GM12872 (cell line): ENCODE measurements at regions not wholly inside any gene's neighbourhood (a gene's known extent, or its start where the extent isn't known, plus 50 kb on each side); places are given as distances from the start of the nearest gene placed in this dataset.

Experiments used
- TF ChIP-seq, protein P1 (sequence below): IDR thresholded peaks from 3 replicates; pipeline ENCODE4 v1.5.1; 2011; ENCODE audit warnings: low read depth, mild to moderate bottlenecking, low read length, moderate library complexity; ENCODE audit not compliant: insufficient read depth

DNA sequence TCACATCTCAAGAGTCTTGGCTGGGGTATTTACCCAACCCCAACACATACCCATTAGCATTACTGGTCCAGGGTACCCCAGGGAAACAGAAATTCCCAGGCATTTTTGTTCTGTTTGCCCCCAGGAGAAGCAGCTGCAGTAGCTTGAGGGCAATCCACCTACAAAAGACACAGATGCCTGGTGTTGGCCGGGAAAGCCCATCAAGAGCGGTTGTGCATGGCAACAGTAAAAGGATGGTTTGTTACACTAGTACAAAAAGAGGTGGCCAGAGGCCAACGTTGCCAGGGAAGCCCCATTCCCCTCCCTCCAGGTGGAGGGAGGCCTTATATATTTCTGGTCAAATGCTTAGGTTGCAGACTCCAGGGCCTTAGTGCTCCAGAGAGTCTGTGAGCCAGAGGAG lies 637.8 kb downstream of the BCOR start:
- TF ChIP-seq, protein P1, sequence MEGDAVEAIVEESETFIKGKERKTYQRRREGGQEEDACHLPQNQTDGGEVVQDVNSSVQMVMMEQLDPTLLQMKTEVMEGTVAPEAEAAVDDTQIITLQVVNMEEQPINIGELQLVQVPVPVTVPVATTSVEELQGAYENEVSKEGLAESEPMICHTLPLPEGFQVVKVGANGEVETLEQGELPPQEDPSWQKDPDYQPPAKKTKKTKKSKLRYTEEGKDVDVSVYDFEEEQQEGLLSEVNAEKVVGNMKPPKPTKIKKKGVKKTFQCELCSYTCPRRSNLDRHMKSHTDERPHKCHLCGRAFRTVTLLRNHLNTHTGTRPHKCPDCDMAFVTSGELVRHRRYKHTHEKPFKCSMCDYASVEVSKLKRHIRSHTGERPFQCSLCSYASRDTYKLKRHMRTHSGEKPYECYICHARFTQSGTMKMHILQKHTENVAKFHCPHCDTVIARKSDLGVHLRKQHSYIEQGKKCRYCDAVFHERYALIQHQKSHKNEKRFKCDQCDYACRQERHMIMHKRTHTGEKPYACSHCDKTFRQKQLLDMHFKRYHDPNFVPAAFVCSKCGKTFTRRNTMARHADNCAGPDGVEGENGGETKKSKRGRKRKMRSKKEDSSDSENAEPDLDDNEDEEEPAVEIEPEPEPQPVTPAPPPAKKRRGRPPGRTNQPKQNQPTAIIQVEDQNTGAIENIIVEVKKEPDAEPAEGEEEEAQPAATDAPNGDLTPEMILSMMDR, result no peak

DNA sequence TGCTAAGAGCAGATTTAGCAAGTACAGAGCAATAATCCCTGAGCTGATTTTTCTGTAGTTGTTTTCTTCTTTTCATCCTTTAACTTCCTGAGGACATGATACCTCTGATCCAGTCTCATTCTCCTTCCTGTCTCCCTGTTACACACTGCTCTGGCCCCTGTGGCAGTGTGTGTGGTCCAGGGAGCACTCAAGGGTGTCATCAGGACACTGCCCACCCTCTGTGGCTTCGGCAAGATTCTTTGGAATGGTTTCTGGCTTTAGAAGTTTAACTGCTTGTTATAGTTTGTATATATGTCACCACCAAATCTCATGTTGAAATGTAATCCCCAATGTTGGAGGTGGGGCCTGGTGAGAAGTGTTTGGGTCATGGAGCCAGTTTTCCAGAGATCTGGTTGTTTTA lies 637.3 kb downstream of the BCOR start:
- TF ChIP-seq, protein P1, result no peak

DNA sequence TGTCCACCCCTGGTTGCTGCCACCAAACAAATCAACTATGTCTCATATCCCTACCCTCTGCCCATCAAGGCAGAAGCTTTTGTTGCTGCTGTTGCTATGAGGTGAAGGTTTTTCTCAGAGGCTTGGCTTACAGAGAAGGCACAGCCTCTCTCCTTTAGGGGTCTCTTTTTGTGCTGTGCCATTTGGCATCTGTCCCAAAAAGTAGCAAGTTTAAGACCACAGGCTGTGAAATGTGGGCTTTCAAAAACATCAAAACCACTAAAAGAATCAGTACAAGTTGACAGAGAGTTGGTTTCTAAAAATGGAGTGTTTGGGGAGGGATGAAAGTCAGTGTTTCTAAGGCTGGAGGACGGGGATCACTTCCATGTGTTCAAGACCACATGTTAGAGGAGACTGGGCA lies 634.9 kb downstream of the BCOR start:
- TF ChIP-seq, protein P1, result no peak

DNA sequence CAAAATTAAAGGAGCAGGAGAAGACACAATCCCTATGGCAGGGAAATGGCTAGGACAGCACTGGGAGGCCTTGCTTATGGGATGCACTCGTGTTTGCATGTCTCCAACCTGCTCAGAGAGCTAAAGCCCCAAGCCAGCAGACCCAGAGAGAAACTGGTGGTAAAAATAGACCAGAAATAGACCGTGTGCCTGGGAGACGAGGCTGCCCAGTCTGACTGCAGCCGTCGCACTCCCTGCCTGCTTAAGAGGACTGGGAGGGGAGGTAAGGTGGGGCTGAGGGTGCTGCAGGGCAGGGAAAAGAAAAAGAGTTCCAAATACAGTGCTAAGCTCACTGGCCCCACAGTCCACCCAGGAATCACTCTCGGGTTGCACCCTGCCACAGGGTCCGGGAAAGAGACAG lies 633.5 kb downstream of the BCOR start:
- TF ChIP-seq, protein P1, result no peak

DNA sequence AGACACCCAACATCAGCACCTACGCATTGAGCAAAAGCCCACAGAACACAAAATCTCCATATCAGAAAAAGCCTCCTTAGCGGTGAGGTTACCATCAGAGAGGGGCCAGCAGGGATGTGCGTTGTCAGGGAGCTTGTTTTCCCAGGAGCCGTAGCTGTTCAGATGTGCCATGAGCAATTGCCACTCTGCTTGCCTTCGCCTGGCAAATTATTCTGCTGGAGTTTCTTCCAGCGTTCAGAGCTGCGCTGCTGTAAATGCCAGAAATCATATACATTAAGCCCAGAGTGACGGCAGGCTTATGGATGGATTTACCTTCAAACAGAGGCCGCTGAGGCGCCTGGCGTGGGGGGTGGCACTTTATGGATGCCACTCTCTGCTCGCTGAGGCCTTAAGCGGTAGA lies 632.3 kb downstream of the BCOR start:
- TF ChIP-seq, protein P1, result no peak

DNA sequence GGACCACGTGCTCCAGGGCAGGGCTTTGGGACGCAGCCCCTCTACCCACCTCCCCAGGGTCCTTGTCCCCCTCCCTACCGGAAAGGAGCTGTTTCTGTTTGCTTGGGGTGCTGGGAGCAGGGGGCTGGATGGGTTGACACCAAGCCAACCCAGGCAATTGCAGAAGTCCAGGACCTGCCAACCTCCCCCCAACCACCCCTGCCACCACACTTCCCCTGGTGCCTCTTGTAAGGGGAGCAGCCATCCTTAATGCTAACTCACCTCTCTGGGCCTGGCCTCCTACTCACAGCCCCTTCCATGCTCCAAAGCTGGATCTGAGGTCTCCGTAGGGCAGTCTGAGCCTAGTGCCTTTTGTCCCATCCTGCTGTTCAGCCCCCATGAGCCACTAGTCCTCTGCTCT lies 631.9 kb downstream of the BCOR start:
- TF ChIP-seq, protein P1, result no peak

DNA sequence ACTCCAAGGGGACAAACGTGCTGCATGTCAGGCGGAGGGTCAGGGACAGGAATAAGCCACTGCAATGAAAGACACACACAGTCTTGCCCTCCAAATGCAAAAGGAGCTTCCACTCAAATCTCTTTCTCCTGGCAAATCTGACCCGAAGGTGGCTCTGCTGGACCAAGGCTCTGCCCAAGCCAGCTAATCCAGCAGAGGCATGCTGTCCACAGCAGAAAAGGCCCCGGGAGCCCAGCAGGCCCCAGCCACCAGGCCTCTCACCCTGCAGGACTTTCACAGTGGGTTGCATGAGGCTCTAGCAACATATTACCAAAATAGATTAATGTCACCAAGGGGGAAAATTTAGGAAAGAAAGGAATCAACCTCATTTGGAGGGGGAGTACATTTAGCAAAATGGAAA lies 628.6 kb downstream of the BCOR start:
- TF ChIP-seq, protein P1, result no peak
